Mesendoderm (in vitro differentiated cells): ENCODE measurements at regions not wholly inside any gene's neighbourhood (a gene's known extent, or its start where the extent isn't known, plus 50 kb on each side); places are given as distances from the start of the nearest gene placed in this dataset.

Experiments
- DNase-seq: peaks from one replicate; pipeline ENCODE4 v3.0.0; 2013
- H2AK5ac ChIP-seq: 2 replicates; pipeline ENCODE4 v1.6.1; 2013; ENCODE audit warnings: low read length, inconsistent platforms
- H2BK120ac ChIP-seq: 2 replicates; pipeline ENCODE4 v1.6.1; 2013; ENCODE audit warnings: low read depth, mild to moderate bottlenecking, low read length, moderate library complexity, mixed read lengths
- H2BK15ac ChIP-seq: replicated peaks from 2 replicates; pipeline ENCODE4 v1.6.1; 2013; ENCODE audit warnings: low read depth, mild to moderate bottlenecking, moderate library complexity
- H2BK5ac ChIP-seq: 2 replicates; pipeline ENCODE4 v1.6.1; 2013; ENCODE audit warnings: low read length, inconsistent platforms
- H3K18ac ChIP-seq: 2 replicates; pipeline ENCODE4 v1.6.1; 2013; ENCODE audit warnings: mild to moderate bottlenecking, low read length, mixed read lengths
- H3K23ac ChIP-seq: one replicate; pipeline ENCODE4 v1.6.1; 2013; ENCODE audit warnings: low read length
- H3K27ac ChIP-seq: 2 replicates; pipeline ENCODE4 v1.5.1; 2013; ENCODE audit warnings: low read depth, mild to moderate bottlenecking, inconsistent platforms, low read length, moderate library complexity
- H3K27me3 ChIP-seq: 2 replicates; pipeline ENCODE4 v1.6.1; 2013; ENCODE audit warnings: low read length, control low read depth, mild to moderate bottlenecking, inconsistent platforms; ENCODE audit not compliant: insufficient read depth, poor library complexity
- H3K36me3 ChIP-seq: 2 replicates; pipeline ENCODE4 v1.6.1; 2013; ENCODE audit warnings: low read length, inconsistent platforms; ENCODE audit not compliant: control insufficient read depth, insufficient read depth
- H3K4ac ChIP-seq: one replicate; pipeline ENCODE4 v1.6.1; 2013; ENCODE audit warnings: low read depth, mild to moderate bottlenecking, low read length, moderate library complexity
- H3K4me1 ChIP-seq: 2 replicates; pipeline ENCODE4 v1.6.1; 2013; ENCODE audit warnings: low read depth, low read length, inconsistent platforms; ENCODE audit not compliant: control insufficient read depth
- H3K4me2 ChIP-seq: 2 replicates; pipeline ENCODE4 v1.6.1; 2013; ENCODE audit warnings: low read length
- H3K4me3 ChIP-seq: 2 replicates; pipeline ENCODE4 v1.5.1; 2013; ENCODE audit warnings: mild to moderate bottlenecking, low read length
- H3K56ac ChIP-seq: one replicate; pipeline ENCODE4 v1.6.1; 2013; ENCODE audit warnings: low read length
- H3K79me1 ChIP-seq: 2 replicates; pipeline ENCODE4 v1.6.1; 2013; ENCODE audit warnings: low read length, inconsistent platforms
- H3K79me2 ChIP-seq: 2 replicates; pipeline ENCODE4 v1.6.1; 2013; ENCODE audit warnings: mild to moderate bottlenecking, low read length; ENCODE audit not compliant: control insufficient read depth, insufficient read depth
- H3K9ac ChIP-seq: 2 replicates; pipeline ENCODE4 v1.6.1; 2013; ENCODE audit warnings: low read length, inconsistent platforms
- H4K5ac ChIP-seq: one replicate; pipeline ENCODE4 v1.6.1; 2013; ENCODE audit warnings: low read length
- H4K8ac ChIP-seq: one replicate; pipeline ENCODE4 v1.6.1; 2013; ENCODE audit warnings: low read depth, mild to moderate bottlenecking, control low read depth, low read length, moderate library complexity
- WGBS: extraction: QIAGEN DNeasy Blood & Tissue Kit; methylation state at CpG from one replicate; pipeline ENCODE4 v1.1.7; 2013; ENCODE audit warnings: low lambda C conversion rate, missing lambda C conversion rate; ENCODE audit not compliant: insufficient coverage; ENCODE audit errors: extremely low coverage; 5-methylcytosine and 5-hydroxymethylcytosine counted together

GRCh38 chr4:66681962-66682361 is 863.3 kb downstream of the CENPC start:
- no peak overlapping the region for H3K9ac ChIP-seq
- no peak overlapping the region for H4K5ac ChIP-seq
- H3K4me3 ChIP-seq: no peak overlapping the region
- no peaks in the 10 kb centered on the region for H3K27me3 ChIP-seq
- H3K79me2 ChIP-seq: no peaks in the 10 kb centered on the region
- H3K79me1 ChIP-seq: no peaks in the 10 kb centered on the region
- no peak overlapping the region for H4K8ac ChIP-seq
- no peaks in the 10 kb centered on the region for H3K36me3 ChIP-seq
- H3K4me2 ChIP-seq: no peak overlapping the region
- no peak overlapping the region for H2BK15ac ChIP-seq
- H3K56ac ChIP-seq: no peak overlapping the region
- no peak overlapping the region for H2AK5ac ChIP-seq
- H3K23ac ChIP-seq: no peak overlapping the region
- no peak overlapping the region for H2BK5ac ChIP-seq
- DNase-seq: no peak
- no peak overlapping the region for H3K27ac ChIP-seq
- H3K18ac ChIP-seq: no peak overlapping the region
- no peak overlapping the region for H2BK120ac ChIP-seq
- no peaks in the 10 kb centered on the region for H3K4me1 ChIP-seq
- no peak overlapping the region for H3K4ac ChIP-seq

- Histone ChIP-seq H2BK5ac (no peak overlapping the region), H3K27ac (no peak overlapping the region), H3K79me1 (no peaks in the 10 kb centered on the region), H3K4me3 (no peak overlapping the region), H3K18ac (no peak overlapping the region), H3K56ac (no peak overlapping the region), H3K23ac (no peak overlapping the region), H3K9ac (no peak overlapping the region), H3K4me1 (no peaks in the 10 kb centered on the region), H4K5ac (no peak overlapping the region), H3K4ac (no peak overlapping the region), H3K27me3 (no peaks in the 10 kb centered on the region), H4K8ac (no peak overlapping the region), H2BK120ac (no peak overlapping the region), H2BK15ac (no peak overlapping the region), H3K4me2 (no peak overlapping the region), H2AK5ac (no peak overlapping the region), H3K36me3 (no peaks in the 10 kb centered on the region), H3K79me2 (no peaks in the 10 kb centered on the region)
- DNase-seq: no peak
- no CpG with 5 or more reads among the region's 1 CpG for WGBS
Measured at GRCh38 chr4:66667249-66667648, 878.1 kb downstream of the CENPC start.

GRCh38 chr4:66662620-66663019 is 882.7 kb downstream of the CENPC start:
- no peaks in the 10 kb centered on the region for H3K36me3 ChIP-seq
- no CpG with 5 or more reads among the region's 3 CpGs for WGBS
- H3K56ac ChIP-seq: no peak overlapping the region
- peak; percentile 19 for DNase-seq
- H2AK5ac ChIP-seq: no peak overlapping the region
- no peaks in the 10 kb centered on the region for H3K79me1 ChIP-seq
- no peak overlapping the region for H4K5ac ChIP-seq
- no peak overlapping the region for H4K8ac ChIP-seq
- no peak overlapping the region for H3K27ac ChIP-seq
- H3K18ac ChIP-seq: no peak overlapping the region
- H3K4ac ChIP-seq: no peak overlapping the region
- H3K4me1 ChIP-seq: no peaks in the 10 kb centered on the region
- no peak overlapping the region for H2BK120ac ChIP-seq
- no peaks in the 10 kb centered on the region for H3K27me3 ChIP-seq
- H2BK15ac ChIP-seq: no peak overlapping the region
- no peaks in the 10 kb centered on the region for H3K79me2 ChIP-seq
- no peak overlapping the region for H3K23ac ChIP-seq
- no peak overlapping the region for H2BK5ac ChIP-seq
- H3K4me2 ChIP-seq: no peak overlapping the region
- H3K4me3 ChIP-seq: no peak overlapping the region
- H3K9ac ChIP-seq: no peak overlapping the region

- Histone ChIP-seq H4K5ac (no peak overlapping the region), H3K4ac (no peak overlapping the region), H3K27me3 (no peaks in the 10 kb centered on the region), H3K23ac (no peak overlapping the region), H3K79me2 (no peaks in the 10 kb centered on the region), H3K4me2 (no peak overlapping the region), H2AK5ac (no peak overlapping the region), H3K27ac (no peak overlapping the region), H4K8ac (no peak overlapping the region), H3K4me3 (no peak overlapping the region), H3K36me3 (no peaks in the 10 kb centered on the region), H3K56ac (no peak overlapping the region), H3K9ac (no peak overlapping the region), H2BK5ac (no peak overlapping the region), H3K4me1 (no peaks in the 10 kb centered on the region), H3K79me1 (no peaks in the 10 kb centered on the region), H2BK120ac (no peak overlapping the region), H3K18ac (no peak overlapping the region), H2BK15ac (no peak overlapping the region)
- no CpG with 5 or more reads among the region's 2 CpGs for WGBS
- no peak for DNase-seq
Measured at GRCh38 chr4:66658809-66659208, 886.5 kb downstream of the CENPC start.

- Histone ChIP-seq H3K79me1 (no peaks in the 10 kb centered on the region), H3K23ac (no peak overlapping the region), H4K8ac (no peak overlapping the region), H3K4me1 (no peaks in the 10 kb centered on the region), H3K56ac (no peak overlapping the region), H3K4me2 (no peak overlapping the region), H3K79me2 (no peaks in the 10 kb centered on the region), H3K27ac (no peak overlapping the region), H3K4me3 (no peak overlapping the region), H4K5ac (no peak overlapping the region), H3K9ac (no peak overlapping the region), H3K4ac (no peak overlapping the region), H2AK5ac (no peak overlapping the region), H3K27me3 (no peaks in the 10 kb centered on the region), H3K18ac (no peak overlapping the region), H3K36me3 (no peaks in the 10 kb centered on the region), H2BK120ac (no peak overlapping the region), H2BK5ac (no peak overlapping the region), H2BK15ac (no peak overlapping the region)
- WGBS: no CpG with 5 or more reads among the region's 2 CpGs
- no peak for DNase-seq
Measured at GRCh38 chr4:66655505-66655904, 889.8 kb downstream of the CENPC start.

GRCh38 chr4:66653937-66654336 is 891.4 kb downstream of the CENPC start:
- WGBS: 100% methylated on average over 1 of the region's 2 CpGs
- no peaks in the 10 kb centered on the region for H3K79me1 ChIP-seq
- H2BK15ac ChIP-seq: no peak overlapping the region
- no peak overlapping the region for H3K23ac ChIP-seq
- no peak overlapping the region for H3K9ac ChIP-seq
- H3K79me2 ChIP-seq: no peaks in the 10 kb centered on the region
- H3K56ac ChIP-seq: no peak overlapping the region
- no peaks in the 10 kb centered on the region for H3K27me3 ChIP-seq
- H2AK5ac ChIP-seq: no peak overlapping the region
- H2BK5ac ChIP-seq: no peak overlapping the region
- DNase-seq: no peak
- H3K4me1 ChIP-seq: no peaks in the 10 kb centered on the region
- no peaks in the 10 kb centered on the region for H3K36me3 ChIP-seq
- H3K4me2 ChIP-seq: no peak overlapping the region
- H4K8ac ChIP-seq: no peak overlapping the region
- H3K4me3 ChIP-seq: no peak overlapping the region
- no peak overlapping the region for H3K4ac ChIP-seq
- no peak overlapping the region for H4K5ac ChIP-seq
- no peak overlapping the region for H3K27ac ChIP-seq
- H2BK120ac ChIP-seq: no peak overlapping the region
- no peak overlapping the region for H3K18ac ChIP-seq
